GM12874 (cell line): ENCODE measurements at regions not wholly inside any gene's neighbourhood (a gene's known extent, or its start where the extent isn't known, plus 50 kb on each side); places are given as distances from the start of the nearest gene placed in this dataset.

Source experiments
- CTCF ChIP-seq: IDR thresholded peaks from 2 replicates; pipeline ENCODE4 v1.5.1; 2011; ENCODE audit warnings: low read depth, mild to moderate bottlenecking, control low read depth, low read length, moderate library complexity; ENCODE audit not compliant: insufficient read depth

GRCh38 chr15:96645796-96646195 is 315.3 kb downstream of the NR2F2 start:
- no peak for TF ChIP-seq CTCF

GRCh38 chr15:96648866-96649265 is 318.4 kb downstream of the NR2F2 start:
- no peak for TF ChIP-seq CTCF

GRCh38 chr15:96657096-96657495 is 326.6 kb downstream of the NR2F2 start:
- TF ChIP-seq CTCF: no peak

GRCh38 chr15:96670389-96670788 is 339.9 kb downstream of the NR2F2 start:
- TF ChIP-seq CTCF: no peak

GRCh38 chr15:96672629-96673028 is 342.1 kb downstream of the NR2F2 start:
- TF ChIP-seq CTCF: no peak

- TF ChIP-seq CTCF: no peak
These were observed 347.9 kb downstream of the NR2F2 start for GRCh38 chr15:96678386-96678785.

- no peak for TF ChIP-seq CTCF
These were observed 357.0 kb downstream of the NR2F2 start for GRCh38 chr15:96687388-96688107.
